ENCODE measurements at regions not wholly inside any gene's neighbourhood (a gene's known extent, or its start where the extent isn't known, plus 50 kb on each side); places are given as distances from the start of the nearest gene placed in this dataset.

- TF ChIP-seq AFF4 (CRISPR knock-in tag; IDR thresholded peaks at IDR 0.05; ENCODE audit: borderline replicate concordance) (no peak), ZNF281 (CRISPR knock-in tag; IDR thresholded peaks at IDR 0.05) (no peak), FOXJ3 (CRISPR knock-in tag; IDR thresholded peaks at IDR 0.05; ENCODE audit: borderline replicate concordance) (no peak), MYBL2 (CRISPR knock-in tag; IDR thresholded peaks at IDR 0.05) (no peak), RORB (CRISPR knock-in tag; IDR thresholded peaks at IDR 0.05) (no peak), USF1 (CRISPR knock-in tag; IDR thresholded peaks at IDR 0.05) (no peak), ATF3 (CRISPR knock-in tag; conservative IDR thresholded peaks at IDR 0.05) (no peak), MLX (CRISPR knock-in tag; IDR thresholded peaks at IDR 0.05) (no peak), ETV6 (CRISPR knock-in tag; IDR thresholded peaks at IDR 0.05) (no peak)
Measured at GRCh38 chr12:43653917-43654316, 101.9 kb upstream of the ADAMTS20 start (continued).

GRCh38 chr12:43653289-43653915, 101.4 kb upstream of the ADAMTS20 start:
- POLR2A ChIA-PET = interaction anchor here (0.9 kb wide), 1 partner anchor 11 kb away, joined by 3 read pairs; no protein-coding TSS in a partner anchor
- TF ChIP-seq ZMAT4 (CRISPR knock-in tag; IDR thresholded peaks at IDR 0.05) (no peak), ATF6 (CRISPR knock-in tag; IDR thresholded peaks at IDR 0.05) (no peak), GABPB1 (CRISPR knock-in tag; IDR thresholded peaks at IDR 0.05) (no peak), ELF4 (CRISPR knock-in tag; IDR thresholded peaks at IDR 0.05; ENCODE audit: low read depth) (no peak), HMGXB4 (CRISPR knock-in tag; IDR thresholded peaks at IDR 0.05) (no peak), JAZF1 (CRISPR knock-in tag; IDR thresholded peaks at IDR 0.05) (no peak), EMX1 (CRISPR knock-in tag; IDR thresholded peaks at IDR 0.05) (no peak), ZNF232 (CRISPR knock-in tag; IDR thresholded peaks at IDR 0.05) (no peak), MXD4 (CRISPR knock-in tag; IDR thresholded peaks at IDR 0.05; ENCODE audit: borderline replicate concordance) (no peak), ARID4B (CRISPR knock-in tag; IDR thresholded peaks at IDR 0.05; ENCODE audit: borderline replicate concordance) (no peak)

More at GRCh38 chr12:43653289-43653915, 101.4 kb upstream of the ADAMTS20 start:
- no peak overlapping the region for H3K4me3 Mint-ChIP-seq
- DNase-seq (ENCODE audit: low spot score) (no peak), ATAC-seq (no peak)
- H3K9me3 Mint-ChIP-seq = no peaks in the 10 kb centered on the region
- H3K27me3 Mint-ChIP-seq (ENCODE audit: low read depth) = no peaks in the 10 kb centered on the region
- no peak overlapping the region for H3K27ac Mint-ChIP-seq
- CTCF ChIA-PET = no interaction called here
- no peaks in the 10 kb centered on the region; the same call in 1 of the 2 replicates for H3K4me1 Mint-ChIP-seq
- H3K36me3 Mint-ChIP-seq = no peaks in the 10 kb centered on the region
